ENCODE measurements at regions not wholly inside any gene's neighbourhood (a gene's known extent, or its start where the extent isn't known, plus 50 kb on each side); places are given as distances from the start of the nearest gene placed in this dataset.

- H3K4me3 ChIP-seq (ENCODE audit: low read depth, low read length): no peak overlapping the region
- TF ChIP-seq CTCF (IDR thresholded peaks at IDR 0.05; ENCODE audit: borderline replicate concordance, insufficient read depth, low read depth, low read length): no peak
Observed at GRCh38 chr15:70447521-70447920, 315.8 kb downstream of the UACA start.

GRCh38 chr15:70447081-70447480 lies 316.3 kb downstream of the UACA start:
- no peak for TF ChIP-seq CTCF (IDR thresholded peaks at IDR 0.05; ENCODE audit: borderline replicate concordance, insufficient read depth, low read depth, low read length)
- no peak overlapping the region for H3K4me3 ChIP-seq (ENCODE audit: low read depth, low read length)

GRCh38 chr15:70443486-70444273 lies 319.7 kb downstream of the UACA start:
- no peak overlapping the region for H3K4me3 ChIP-seq (ENCODE audit: low read depth, low read length)
- TF ChIP-seq CTCF (IDR thresholded peaks at IDR 0.05; ENCODE audit: borderline replicate concordance, insufficient read depth, low read depth, low read length): no peak

GRCh38 chr15:70442616-70443321 lies 320.6 kb downstream of the UACA start:
- TF ChIP-seq CTCF (IDR thresholded peaks at IDR 0.05; ENCODE audit: borderline replicate concordance, insufficient read depth, low read depth, low read length): no peak

GRCh38 chr15:70442211-70442610 lies 321.1 kb downstream of the UACA start:
- no peak overlapping the region for H3K4me3 ChIP-seq (ENCODE audit: low read depth, low read length)
- no peak for TF ChIP-seq CTCF (IDR thresholded peaks at IDR 0.05; ENCODE audit: borderline replicate concordance, insufficient read depth, low read depth, low read length)

More at GRCh38 chr15:70442616-70443321, 320.6 kb downstream of the UACA start:
- H3K4me3 ChIP-seq (ENCODE audit: low read depth, low read length): no peak overlapping the region

GRCh38 chr15:70440416-70441138 lies 322.8 kb downstream of the UACA start:
- no peak overlapping the region for H3K4me3 ChIP-seq (ENCODE audit: low read depth, low read length)

More at GRCh38 chr15:70440416-70441138, 322.8 kb downstream of the UACA start:
- TF ChIP-seq CTCF (IDR thresholded peaks at IDR 0.05; ENCODE audit: borderline replicate concordance, insufficient read depth, low read depth, low read length): no peak

Data from GM12875 (cell line).